Loucy (cell line): ENCODE measurements at regions not wholly inside any gene's neighbourhood (a gene's known extent, or its start where the extent isn't known, plus 50 kb on each side); places are given as distances from the start of the nearest gene placed in this dataset.

Experiments used
- H2AFZ ChIP-seq: fragments of 200-600 bp; sonication (generic); 2 replicates; pipeline ENCODE4 v1.6.0; 2016; ENCODE audit warnings: antibody characterized with exemption, mild to moderate bottlenecking, low read length, moderate library complexity
- H3F3A ChIP-seq: fragments of 200-600 bp; 2 replicates; pipeline ENCODE4 v1.6.0; 2016; ENCODE audit warnings: antibody characterized with exemption, low read depth, mild to moderate bottlenecking
- H3K27me3 ChIP-seq: fragments of 200-600 bp; sonication (generic); 2 replicates; pipeline ENCODE4 v1.6.1; 2014; ENCODE audit warnings: low read length, mild to moderate bottlenecking; ENCODE audit not compliant: insufficient read depth, poor library complexity, severe bottlenecking
- H3K36me3 ChIP-seq: fragments of 200-600 bp; sonication (generic); 2 replicates; pipeline ENCODE4 v1.6.1; 2016; ENCODE audit warnings: low read length; ENCODE audit not compliant: insufficient read depth
- H3K4me1 ChIP-seq: fragments of 200-600 bp; sonication (generic); 2 replicates; pipeline ENCODE4 v1.5.1; 2014; ENCODE audit warnings: low read length, mild to moderate bottlenecking; ENCODE audit not compliant: insufficient read depth, poor library complexity, severe bottlenecking
- H3K4me2 ChIP-seq: fragments of 200-600 bp; sonication (generic); 2 replicates; pipeline ENCODE4 v1.6.0; 2014; ENCODE audit warnings: antibody characterized with exemption, low read length, low read depth, mild to moderate bottlenecking; ENCODE audit not compliant: poor library complexity, severe bottlenecking
- H3K4me3 ChIP-seq: fragments of 200-600 bp; sonication (generic); 2 replicates; pipeline ENCODE4 v1.5.1; 2014; ENCODE audit warnings: low read length, mild to moderate bottlenecking, mixed read lengths; ENCODE audit not compliant: poor library complexity, severe bottlenecking
- H3K79me2 ChIP-seq: fragments of 200-600 bp; sonication (generic); 2 replicates; pipeline ENCODE4 v1.6.1; 2014; ENCODE audit warnings: low read length; ENCODE audit not compliant: insufficient read depth
- H3K9ac ChIP-seq: fragments of 200-600 bp; sonication (generic); 2 replicates; pipeline ENCODE4 v1.6.0; 2014; ENCODE audit warnings: mild to moderate bottlenecking, low read depth, low read length, moderate library complexity; ENCODE audit not compliant: poor library complexity, severe bottlenecking
- H3K9me2 ChIP-seq: fragments of 200-600 bp; sonication (generic); replicated peaks from 2 replicates; pipeline ENCODE4 v1.6.1; 2016; ENCODE audit warnings: low read depth, low read length, mixed read lengths
- H3K9me3 ChIP-seq: fragments of 200-600 bp; sonication (generic); 2 replicates; pipeline ENCODE4 v1.6.1; 2014; ENCODE audit warnings: mild to moderate bottlenecking, antibody characterized with exemption, low read length, low read depth; ENCODE audit not compliant: insufficient read depth
- H4K20me1 ChIP-seq: fragments of 200-600 bp; sonication (generic); 2 replicates; pipeline ENCODE4 v1.6.0; 2014; ENCODE audit warnings: antibody characterized with exemption, low read length, mild to moderate bottlenecking; ENCODE audit not compliant: insufficient read depth, poor library complexity, severe bottlenecking
- CTCF ChIP-seq: fragments of 200-600 bp; sonication (generic); conservative IDR thresholded peaks from 2 replicates; pipeline ENCODE4 v1.5.1; 2014; ENCODE audit warnings: mild to moderate bottlenecking, antibody characterized with exemption, low read length
- EZH2phosphoT487 ChIP-seq: fragments of 200-600 bp; IDR thresholded peaks from 2 replicates; pipeline ENCODE4 v1.6.1; 2018; ENCODE audit warnings: antibody characterized with exemption, mild to moderate bottlenecking, moderate library complexity, borderline replicate concordance

GRCh38 chr1:229118477-229119061 lies 152.3 kb upstream of the RAB4A start:
- Histone ChIP-seq H4K20me1 (no peaks in the 10 kb centered on the region), H3K27me3 (no peaks in the 10 kb centered on the region), H2AFZ (no peak overlapping the region), H3K4me1 (no peaks in the 10 kb centered on the region), H3K9ac (no peak overlapping the region), H3K36me3 (no peaks in the 10 kb centered on the region), H3K9me3 (no peaks in the 10 kb centered on the region), H3K4me2 (no peak overlapping the region), H3K4me3 (no peak overlapping the region), H3K9me2 (no peaks in the 10 kb centered on the region), H3F3A (no peaks in the 10 kb centered on the region), H3K79me2 (no peaks in the 10 kb centered on the region)
- TF ChIP-seq CTCF, result no peak
- no peak for TF ChIP-seq EZH2phosphoT487

DNA sequence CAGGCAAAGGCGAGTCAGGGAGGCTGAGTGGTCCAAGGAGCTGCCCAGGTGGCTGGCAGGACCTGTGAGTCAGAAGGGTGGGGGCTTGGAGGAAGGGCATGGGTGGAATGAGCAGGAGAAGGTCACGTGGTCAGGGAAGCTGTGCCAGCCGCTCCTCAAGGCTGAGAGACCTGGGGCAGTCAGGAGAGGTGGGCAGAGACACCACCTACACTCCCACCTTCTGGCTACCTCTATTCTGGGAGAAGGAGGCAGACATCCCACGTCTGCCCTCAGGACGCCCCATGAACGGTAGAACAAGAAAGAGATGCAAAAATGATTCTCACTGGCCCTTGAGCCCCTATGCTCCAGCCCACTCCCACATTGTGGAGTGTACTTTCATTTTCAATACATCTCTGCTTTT lies 151.8 kb upstream of the RAB4A start:
- Histone ChIP-seq H3K4me3 (no peak overlapping the region), H3K27me3 (no peaks in the 10 kb centered on the region), H3K9ac (no peak overlapping the region), H3K79me2 (no peaks in the 10 kb centered on the region), H3K9me2 (no peaks in the 10 kb centered on the region), H3K4me2 (no peak overlapping the region), H3K4me1 (no peaks in the 10 kb centered on the region), H4K20me1 (no peaks in the 10 kb centered on the region), H3F3A (no peaks in the 10 kb centered on the region), H3K36me3 (no peaks in the 10 kb centered on the region), H2AFZ (no peak overlapping the region), H3K9me3 (no peaks in the 10 kb centered on the region)
- TF ChIP-seq EZH2phosphoT487 (no peak), CTCF (no peak)

DNA sequence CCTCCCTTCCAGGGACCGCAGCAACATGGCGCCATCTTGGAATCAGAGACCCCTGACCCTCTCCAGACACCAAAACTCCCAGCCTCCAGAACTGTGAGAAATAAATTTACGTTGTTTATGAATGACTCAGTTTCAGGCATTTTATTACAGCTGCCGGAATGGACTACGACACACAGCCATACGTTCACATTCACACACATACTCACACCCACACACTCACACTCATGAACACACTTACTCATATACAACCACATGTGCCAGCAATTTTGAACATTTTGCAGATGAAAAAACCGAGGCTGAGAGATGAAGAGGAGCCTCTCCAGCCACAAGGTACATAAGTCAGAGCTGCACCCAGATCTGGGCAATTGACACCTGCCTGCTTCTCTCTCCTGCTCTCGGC lies 151.0 kb upstream of the RAB4A start:
- H3K9me2 ChIP-seq, result no peaks in the 10 kb centered on the region
- no peaks in the 10 kb centered on the region for H3K9me3 ChIP-seq
- no peak for TF ChIP-seq EZH2phosphoT487
- TF ChIP-seq CTCF, result no peak
- H2AFZ ChIP-seq, result no peak overlapping the region
- no peaks in the 10 kb centered on the region for H3F3A ChIP-seq
- no peaks in the 10 kb centered on the region for H3K4me1 ChIP-seq
- no peak overlapping the region for H3K4me3 ChIP-seq
- H3K4me2 ChIP-seq, result no peak overlapping the region
- no peaks in the 10 kb centered on the region for H3K36me3 ChIP-seq
- H3K27me3 ChIP-seq, result no peaks in the 10 kb centered on the region
- H4K20me1 ChIP-seq, result no peaks in the 10 kb centered on the region
- H3K79me2 ChIP-seq, result no peaks in the 10 kb centered on the region
- no peak overlapping the region for H3K9ac ChIP-seq
